Choroid plexus epithelial cell (primary cell): ENCODE measurements at regions not wholly inside any gene's neighbourhood (a gene's known extent, or its start where the extent isn't known, plus 50 kb on each side); places are given as distances from the start of the nearest gene placed in this dataset.

Source experiments
- DNase-seq: peaks from one replicate; pipeline ENCODE4 v3.0.0-alpha.2; 2010; ENCODE audit warnings: low read depth
- H3K4me3 ChIP-seq: 2 replicates; pipeline ENCODE4 v1.5.1; 2011; ENCODE audit warnings: low read depth, mild to moderate bottlenecking, control low read depth, low read length, moderate library complexity
- CTCF ChIP-seq: conservative IDR thresholded peaks from 2 replicates; pipeline ENCODE4 v1.5.1; 2011; ENCODE audit warnings: low read depth, mild to moderate bottlenecking, control low read depth, inconsistent platforms, low read length, moderate library complexity

GRCh38 chr12:125249932-125250331 lies 184.7 kb downstream of the AACS start:
- TF ChIP-seq CTCF, result no peak
- no peak for DNase-seq
- H3K4me3 ChIP-seq, result no peak overlapping the region

- H3K4me3 ChIP-seq, result no peak overlapping the region
- no peak for DNase-seq
- no peak for TF ChIP-seq CTCF
Observed at GRCh38 chr12:125254236-125254635, 189.0 kb downstream of the AACS start.

GRCh38 chr12:125254856-125255255 lies 189.6 kb downstream of the AACS start:
- no peak overlapping the region for H3K4me3 ChIP-seq
- no peak for DNase-seq
- no peak for TF ChIP-seq CTCF

- H3K4me3 ChIP-seq, result no peak overlapping the region
- TF ChIP-seq CTCF, result no peak
- no peak for DNase-seq
Observed at GRCh38 chr12:125255935-125256633, 190.8 kb downstream of the AACS start.

- no peak for DNase-seq
- H3K4me3 ChIP-seq, result no peak overlapping the region
- no peak for TF ChIP-seq CTCF
Observed at GRCh38 chr12:125256634-125256936, 191.3 kb downstream of the AACS start.

GRCh38 chr12:125259178-125259867 lies 194.1 kb downstream of the AACS start:
- H3K4me3 ChIP-seq, result no peak overlapping the region
- TF ChIP-seq CTCF, result no peak
- DNase-seq, result no peak

- no peak overlapping the region for H3K4me3 ChIP-seq
- no peak for TF ChIP-seq CTCF
- no peak for DNase-seq
Observed at GRCh38 chr12:125262851-125263250, 197.6 kb downstream of the AACS start.
